ENCODE measurements at regions not wholly inside any gene's neighbourhood (a gene's known extent, or its start where the extent isn't known, plus 50 kb on each side); places are given as distances from the start of the nearest gene placed in this dataset.

DNA sequence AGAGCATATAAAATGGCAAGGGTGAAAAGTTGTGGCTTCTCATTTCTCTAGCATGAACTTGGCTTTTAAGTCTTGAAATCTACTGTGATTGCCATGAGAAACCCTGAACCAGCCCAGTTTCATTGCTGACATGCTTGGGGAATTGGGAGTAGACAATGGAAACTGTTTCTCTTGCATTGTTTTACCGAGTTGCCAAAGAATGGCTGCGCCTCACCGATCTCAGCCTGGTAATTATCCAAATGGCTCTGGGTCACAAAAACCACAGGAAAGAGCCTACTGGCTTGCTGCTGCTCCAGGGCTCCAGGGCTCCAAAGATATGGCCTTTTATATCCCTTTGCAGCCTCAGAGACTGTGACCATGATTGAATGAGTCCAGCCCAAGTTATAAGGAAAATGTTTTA, 310.4 kb upstream of the NT5C1B start:
- H3K56ac ChIP-seq (ENCODE audit: extremely low read depth, insufficient read depth, low read length) = no peak overlapping the region
- dilution Hi-C loops (cut with HindIII; ENCODE audit: low sequenced_read_pairs, unreplicated experiment) = no loop called here
- intact Hi-C loops (cut with micrococcal nuclease) = no loop called here
- H2AFZ ChIP-seq (replicated peaks; ENCODE audit: low read length, poor library complexity) = no peak overlapping the region
- POLR2A ChIA-PET (ENCODE audit: unreplicated experiment) = no interaction called here
- peaks cover 5% of the 10 kb centered on the region; the same call in 1 of the 2 replicates for H3K9me1 ChIP-seq (ENCODE audit: insufficient read depth, low read length)
- H3K9me3 ChIP-seq (ENCODE audit: control insufficient read depth, insufficient read depth, low read length) = no peaks in the 10 kb centered on the region
- no peak overlapping the region for H4K91ac ChIP-seq (ENCODE audit: insufficient read depth, low read depth, low read length)
- H2BK5ac ChIP-seq (ENCODE audit: low read depth, low read length, poor library complexity, severe bottlenecking) = no peak overlapping the region
- no peak overlapping the region for H4K5ac ChIP-seq (ENCODE audit: low read depth, low read length)
- no peak overlapping the region for H2BK120ac ChIP-seq (ENCODE audit: low read depth, low read length)
- H3K9ac ChIP-seq (ENCODE audit: low read depth, low read length) = no peak overlapping the region
- CTCF ChIA-PET = no interaction called here
- in situ Hi-C loops (cut with MboI; ENCODE audit: low sequenced_read_pairs) = no loop called here
- H2BK15ac ChIP-seq (ENCODE audit: low read depth, low read length) = no peak overlapping the region
- H4K8ac ChIP-seq (ENCODE audit: low read depth in 2 of 2, low read length in 2 of 2) = no peak overlapping the region
- no peak overlapping the region for H3K18ac ChIP-seq (ENCODE audit: low read depth, low read length)
- no peak overlapping the region for H2AK9ac ChIP-seq (replicated peaks; ENCODE audit: low read depth, low read length, poor library complexity)
- no peak overlapping the region for H3K4me3 ChIP-seq (ENCODE audit: insufficient read depth, low read depth, low read length)
- no peak for DNase-seq
- H3K4me2 ChIP-seq (ENCODE audit: low read depth, low read length) = no peak overlapping the region
- no peak overlapping the region for H2AK5ac ChIP-seq (ENCODE audit: low read depth, low read length)
- H3K27me3 ChIP-seq (ENCODE audit: control insufficient read depth, insufficient read depth, low read length) = no peaks in the 10 kb centered on the region
- WGBS, 2 experiments (ENCODE audit: extremely low coverage in 2 of 2, insufficient read length in 1 of 2) = 95% methylated on average over 3 of the region's 3 CpGs; no CpG with 5 or more reads in 1 of the 2 experiments
- no peak for ATAC-seq (ENCODE audit: low read depth)
- peaks cover 8% of the 10 kb centered on the region for H3K4me1 ChIP-seq (ENCODE audit: control insufficient read depth, insufficient read depth, low read length)
- H3K79me1 ChIP-seq (ENCODE audit: low read depth in 1 of 2, low read length in 2 of 2) = no peaks in the 10 kb centered on the region
- TF ChIP-seq MAZ (IDR thresholded peaks at IDR 0.05; ENCODE audit: borderline replicate concordance, low read depth, low read length) (no peak), RAD21 (IDR thresholded peaks at IDR 0.05; ENCODE audit: low read length) (no peak), MXI1 (IDR thresholded peaks at IDR 0.05; ENCODE audit: borderline replicate concordance, low read depth, low read length) (no peak), RCOR1 (IDR thresholded peaks at IDR 0.05; ENCODE audit: insufficient replicate concordance, low read length) (no peak), BHLHE40 (IDR thresholded peaks at IDR 0.05; ENCODE audit: low read depth, low read length) (no peak), FOS (IDR thresholded peaks at IDR 0.05; ENCODE audit: low read depth, low read length) (no peak), CEBPB (IDR thresholded peaks at IDR 0.05; ENCODE audit: low read depth, low read length) (no peak), SMC3 (IDR thresholded peaks at IDR 0.05; ENCODE audit: low read depth, low read length) (no peak), MAFK (IDR thresholded peaks at IDR 0.05; ENCODE audit: low read depth, low read length) (no peak), CHD1 (IDR thresholded peaks at IDR 0.05; ENCODE audit: low read depth, low read length) (no peak), NFE2L2 (IDR thresholded peaks at IDR 0.05; ENCODE audit: low read depth, low read length) (no peak), RFX5 (IDR thresholded peaks at IDR 0.05; ENCODE audit: low read depth, low read length) (no peak), POLR2A (IDR thresholded peaks at IDR 0.05; ENCODE audit: low read depth, low read length) (no peak)
- TF ChIP-seq, protein P1, sequence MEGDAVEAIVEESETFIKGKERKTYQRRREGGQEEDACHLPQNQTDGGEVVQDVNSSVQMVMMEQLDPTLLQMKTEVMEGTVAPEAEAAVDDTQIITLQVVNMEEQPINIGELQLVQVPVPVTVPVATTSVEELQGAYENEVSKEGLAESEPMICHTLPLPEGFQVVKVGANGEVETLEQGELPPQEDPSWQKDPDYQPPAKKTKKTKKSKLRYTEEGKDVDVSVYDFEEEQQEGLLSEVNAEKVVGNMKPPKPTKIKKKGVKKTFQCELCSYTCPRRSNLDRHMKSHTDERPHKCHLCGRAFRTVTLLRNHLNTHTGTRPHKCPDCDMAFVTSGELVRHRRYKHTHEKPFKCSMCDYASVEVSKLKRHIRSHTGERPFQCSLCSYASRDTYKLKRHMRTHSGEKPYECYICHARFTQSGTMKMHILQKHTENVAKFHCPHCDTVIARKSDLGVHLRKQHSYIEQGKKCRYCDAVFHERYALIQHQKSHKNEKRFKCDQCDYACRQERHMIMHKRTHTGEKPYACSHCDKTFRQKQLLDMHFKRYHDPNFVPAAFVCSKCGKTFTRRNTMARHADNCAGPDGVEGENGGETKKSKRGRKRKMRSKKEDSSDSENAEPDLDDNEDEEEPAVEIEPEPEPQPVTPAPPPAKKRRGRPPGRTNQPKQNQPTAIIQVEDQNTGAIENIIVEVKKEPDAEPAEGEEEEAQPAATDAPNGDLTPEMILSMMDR (conservative IDR thresholded peaks at IDR 0.05; ENCODE audit: low read depth, low read length) = no peak
- TF ChIP-seq, protein P2, sequence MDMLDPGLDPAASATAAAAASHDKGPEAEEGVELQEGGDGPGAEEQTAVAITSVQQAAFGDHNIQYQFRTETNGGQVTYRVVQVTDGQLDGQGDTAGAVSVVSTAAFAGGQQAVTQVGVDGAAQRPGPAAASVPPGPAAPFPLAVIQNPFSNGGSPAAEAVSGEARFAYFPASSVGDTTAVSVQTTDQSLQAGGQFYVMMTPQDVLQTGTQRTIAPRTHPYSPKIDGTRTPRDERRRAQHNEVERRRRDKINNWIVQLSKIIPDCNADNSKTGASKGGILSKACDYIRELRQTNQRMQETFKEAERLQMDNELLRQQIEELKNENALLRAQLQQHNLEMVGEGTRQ (IDR thresholded peaks at IDR 0.05; ENCODE audit: low read depth, low read length) = no peak
- TF ChIP-seq, protein P3, sequence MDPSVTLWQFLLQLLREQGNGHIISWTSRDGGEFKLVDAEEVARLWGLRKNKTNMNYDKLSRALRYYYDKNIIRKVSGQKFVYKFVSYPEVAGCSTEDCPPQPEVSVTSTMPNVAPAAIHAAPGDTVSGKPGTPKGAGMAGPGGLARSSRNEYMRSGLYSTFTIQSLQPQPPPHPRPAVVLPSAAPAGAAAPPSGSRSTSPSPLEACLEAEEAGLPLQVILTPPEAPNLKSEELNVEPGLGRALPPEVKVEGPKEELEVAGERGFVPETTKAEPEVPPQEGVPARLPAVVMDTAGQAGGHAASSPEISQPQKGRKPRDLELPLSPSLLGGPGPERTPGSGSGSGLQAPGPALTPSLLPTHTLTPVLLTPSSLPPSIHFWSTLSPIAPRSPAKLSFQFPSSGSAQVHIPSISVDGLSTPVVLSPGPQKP (IDR thresholded peaks at IDR 0.05; ENCODE audit: borderline replicate concordance, low read depth, low read length) = no peak
- no peak overlapping the region for H3K23ac ChIP-seq (ENCODE audit: low read depth, low read length)
- H4K20me1 ChIP-seq (ENCODE audit: insufficient read depth, low read length) = no peaks in the 10 kb centered on the region
- H3K4ac ChIP-seq (ENCODE audit: low read depth, low read length) = no peak overlapping the region
- BruUV-seq (replicated peaks) = no TSS peak
- no peak overlapping the region for H3K14ac ChIP-seq (replicated peaks; ENCODE audit: low read depth, low read length)
- no peak overlapping the region for H2BK20ac ChIP-seq (ENCODE audit: low read depth, low read length)
- H3K27ac ChIP-seq (ENCODE audit: insufficient read depth, low read length) = no peak overlapping the region
- H3K36me3 ChIP-seq (ENCODE audit: control insufficient read depth, insufficient read depth, low read length) = no peaks in the 10 kb centered on the region

Measured in IMR-90 (cell line).